GM12864 (cell line): ENCODE measurements at regions not wholly inside any gene's neighbourhood (a gene's known extent, or its start where the extent isn't known, plus 50 kb on each side); places are given as distances from the start of the nearest gene placed in this dataset.
"Not testable (repeated sequence)": the region's sequence is repeated elsewhere in the genome, so short reads cannot be mapped to it uniquely, and the experiment has no call there.

Experiments
- DNase-seq: peaks from one replicate; pipeline ENCODE4 v3.0.0-alpha.2; 2011; ENCODE audit warnings: low read depth
- H3K4me3 ChIP-seq: 2 replicates; pipeline ENCODE4 v1.5.1; 2011; ENCODE audit warnings: mild to moderate bottlenecking, low read depth, low read length, control low read depth
- CTCF ChIP-seq: IDR thresholded peaks from 2 replicates; pipeline ENCODE4 v1.5.1; 2011; ENCODE audit warnings: low read depth, mild to moderate bottlenecking, moderate library complexity, low read length, control low read depth, inconsistent platforms; ENCODE audit errors: missing control alignments

GRCh38 chr9:26513730-26514129, 378.9 kb downstream of the CAAP1 start:
- DNase-seq = no peak
- H3K4me3 ChIP-seq = no peak overlapping the region
- no peak for TF ChIP-seq CTCF

GRCh38 chr9:26510137-26510536, 382.5 kb downstream of the CAAP1 start:
- no peak for TF ChIP-seq CTCF
- no peak overlapping the region for H3K4me3 ChIP-seq
- no peak for DNase-seq

- H3K4me3 ChIP-seq = no peak overlapping the region
- TF ChIP-seq CTCF = no peak
- no peak for DNase-seq
These were observed 383.7 kb downstream of the CAAP1 start for GRCh38 chr9:26508897-26509296.

- TF ChIP-seq CTCF = no peak
- no peak for DNase-seq
- H3K4me3 ChIP-seq = no peak overlapping the region
These were observed 388.5 kb downstream of the CAAP1 start for GRCh38 chr9:26504057-26504456.

- no peak overlapping the region for H3K4me3 ChIP-seq
- no peak for DNase-seq
- no peak for TF ChIP-seq CTCF
These were observed 390.3 kb downstream of the CAAP1 start for GRCh38 chr9:26502311-26502710.

GRCh38 chr9:26500471-26500870, 392.1 kb downstream of the CAAP1 start:
- TF ChIP-seq CTCF = no peak
- no peak for DNase-seq
- H3K4me3 ChIP-seq = no peak overlapping the region

GRCh38 chr9:26492608-26493521, 399.7 kb downstream of the CAAP1 start:
- not testable (repeated sequence) for DNase-seq, H3K4me3 ChIP-seq

GRCh38 chr9:26491922-26492607, 400.5 kb downstream of the CAAP1 start:
- not testable (repeated sequence) for H3K4me3 ChIP-seq, DNase-seq
